DND-41 (cell line): ENCODE measurements at regions not wholly inside any gene's neighbourhood (a gene's known extent, or its start where the extent isn't known, plus 50 kb on each side); places are given as distances from the start of the nearest gene placed in this dataset.

Source experiments
- ATAC-seq: fragments of 200-7000 bp; cut with Tn5 transposase; 3 replicates; pipeline ENCODE4 v1.9.1; 2021; ENCODE audit warnings: low read depth; ENCODE audit not compliant: insufficient read depth
- DNase-seq: peaks from one replicate; pipeline ENCODE4 v3.0.0-alpha.2; 2020
- H2AFZ ChIP-seq: 2 replicates; pipeline ENCODE4 v1.6.0; 2012; ENCODE audit warnings: low read depth, low read length
- H3K27ac ChIP-seq: 2 replicates; pipeline ENCODE4 v1.5.1; 2012; ENCODE audit warnings: low read length, inconsistent platforms
- H3K27me3 ChIP-seq: fragments of 200-600 bp; sonication (generic); 2 replicates; pipeline ENCODE4 v1.6.0; 2012; ENCODE audit warnings: low read length, mild to moderate bottlenecking, inconsistent platforms; ENCODE audit not compliant: insufficient read depth, poor library complexity
- H3K36me3 ChIP-seq: 2 replicates; pipeline ENCODE4 v1.5.1; 2012; ENCODE audit warnings: low read length, inconsistent platforms; ENCODE audit not compliant: insufficient read depth
- H3K4me1 ChIP-seq: 2 replicates; pipeline ENCODE4 v1.5.1; 2012; ENCODE audit warnings: mild to moderate bottlenecking, low read length; ENCODE audit not compliant: insufficient read depth
- H3K4me2 ChIP-seq: 2 replicates; pipeline ENCODE4 v1.6.0; 2012; ENCODE audit warnings: mild to moderate bottlenecking, moderate library complexity, low read length, inconsistent platforms; ENCODE audit not compliant: insufficient read depth
- H3K4me3 ChIP-seq, 2 experiments: fragments of 200-600 bp in 1 of 2; shearing (Covaris generic) in 1 of 2; 2 replicates each; pipeline ENCODE4 v1.5.1; 2012 to 2016; ENCODE audit warnings: inconsistent platforms in 2 of 2, low read length in 2 of 2, mild to moderate bottlenecking in 2 of 2, low read depth in 1 of 2, moderate library complexity in 1 of 2
- H3K79me2 ChIP-seq: 2 replicates; pipeline ENCODE4 v1.6.0; 2012; ENCODE audit warnings: low read length, inconsistent platforms; ENCODE audit not compliant: insufficient read depth
- H3K9ac ChIP-seq: 2 replicates; pipeline ENCODE4 v1.6.0; 2012; ENCODE audit warnings: low read depth, mild to moderate bottlenecking, inconsistent platforms, low read length, moderate library complexity
- H3K9me3 ChIP-seq: 2 replicates; pipeline ENCODE4 v1.5.1; 2012; ENCODE audit warnings: low read length, moderate library complexity, mild to moderate bottlenecking, inconsistent platforms; ENCODE audit not compliant: insufficient read depth, severe bottlenecking
- H4K20me1 ChIP-seq: 2 replicates; pipeline ENCODE4 v1.6.0; 2012; ENCODE audit warnings: low read length; ENCODE audit not compliant: insufficient read depth
- EZH2 ChIP-seq: IDR thresholded peaks from 3 replicates; pipeline ENCODE4 v1.6.1; 2012; ENCODE audit warnings: borderline replicate concordance, low read depth, mild to moderate bottlenecking, moderate library complexity, low read length, inconsistent platforms; ENCODE audit not compliant: severe bottlenecking
- TF ChIP-seq, protein P1 (sequence below): IDR thresholded peaks from 2 replicates; pipeline ENCODE4 v1.5.1; 2012; ENCODE audit warnings: borderline replicate concordance, low read length, moderate library complexity, mild to moderate bottlenecking; ENCODE audit not compliant: poor library complexity, severe bottlenecking; ENCODE audit errors: extremely low read depth

DNA sequence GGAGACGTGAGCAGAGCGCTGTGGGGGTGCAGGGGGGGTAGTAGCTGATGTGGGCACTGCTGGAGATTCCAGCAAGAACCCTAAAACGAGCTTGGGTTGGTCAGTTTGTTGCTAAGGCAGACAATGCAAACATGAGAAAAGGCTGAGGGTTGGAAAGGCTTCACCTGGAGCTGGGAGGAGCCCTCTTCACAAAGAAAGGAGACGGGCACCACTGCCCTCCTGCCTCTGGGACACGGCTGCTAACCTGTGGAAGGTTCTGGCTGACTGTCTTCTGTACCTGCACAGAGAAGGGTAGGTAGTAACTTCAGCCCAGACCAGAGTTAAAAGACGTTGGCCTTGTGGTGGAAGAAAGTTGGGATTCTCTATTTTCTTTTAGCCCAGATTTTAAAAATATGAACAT is 108.7 kb downstream of the SUCLA2 start:
- DNase-seq (no peak), ATAC-seq (no peak)
- no peak overlapping the region for H3K4me2 ChIP-seq
- H3K27ac ChIP-seq: no peak overlapping the region
- H3K36me3 ChIP-seq: no peaks in the 10 kb centered on the region
- no peak overlapping the region for H3K4me3 ChIP-seq
- H4K20me1 ChIP-seq: no peaks in the 10 kb centered on the region
- H3K9ac ChIP-seq: no peak overlapping the region
- H3K9me3 ChIP-seq: no peaks in the 10 kb centered on the region
- no peak overlapping the region for H2AFZ ChIP-seq
- TF ChIP-seq, protein P1, sequence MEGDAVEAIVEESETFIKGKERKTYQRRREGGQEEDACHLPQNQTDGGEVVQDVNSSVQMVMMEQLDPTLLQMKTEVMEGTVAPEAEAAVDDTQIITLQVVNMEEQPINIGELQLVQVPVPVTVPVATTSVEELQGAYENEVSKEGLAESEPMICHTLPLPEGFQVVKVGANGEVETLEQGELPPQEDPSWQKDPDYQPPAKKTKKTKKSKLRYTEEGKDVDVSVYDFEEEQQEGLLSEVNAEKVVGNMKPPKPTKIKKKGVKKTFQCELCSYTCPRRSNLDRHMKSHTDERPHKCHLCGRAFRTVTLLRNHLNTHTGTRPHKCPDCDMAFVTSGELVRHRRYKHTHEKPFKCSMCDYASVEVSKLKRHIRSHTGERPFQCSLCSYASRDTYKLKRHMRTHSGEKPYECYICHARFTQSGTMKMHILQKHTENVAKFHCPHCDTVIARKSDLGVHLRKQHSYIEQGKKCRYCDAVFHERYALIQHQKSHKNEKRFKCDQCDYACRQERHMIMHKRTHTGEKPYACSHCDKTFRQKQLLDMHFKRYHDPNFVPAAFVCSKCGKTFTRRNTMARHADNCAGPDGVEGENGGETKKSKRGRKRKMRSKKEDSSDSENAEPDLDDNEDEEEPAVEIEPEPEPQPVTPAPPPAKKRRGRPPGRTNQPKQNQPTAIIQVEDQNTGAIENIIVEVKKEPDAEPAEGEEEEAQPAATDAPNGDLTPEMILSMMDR: no peak
- TF ChIP-seq EZH2: no peak
- no peaks in the 10 kb centered on the region for H3K79me2 ChIP-seq
- H3K4me1 ChIP-seq: peaks cover 11% of the 10 kb centered on the region
- no peaks in the 10 kb centered on the region for H3K27me3 ChIP-seq

- H3K9ac ChIP-seq: no peak overlapping the region; the same call in 1 of the 2 replicates
- no peaks in the 10 kb centered on the region for H4K20me1 ChIP-seq
- DNase-seq: peak; percentile 53
- H3K4me3 ChIP-seq: no peak overlapping the region; a peak in 1 of 4 replicates
- peak; percentile 83 for ATAC-seq
- H3K27me3 ChIP-seq: no peaks in the 10 kb centered on the region
- peak overlapping the region; percentile 13; the same call in 1 of the 2 replicates for H3K4me2 ChIP-seq
- peak overlapping the region; percentile 17; the same call in 1 of the 2 replicates for H3K27ac ChIP-seq
- no peaks in the 10 kb centered on the region for H3K9me3 ChIP-seq
- H2AFZ ChIP-seq: 0 out of 2 replicates have a peak overlapping the region, but pooled peaks have one; percentile 12
- H3K4me1 ChIP-seq: peaks cover 28% of the 10 kb centered on the region
- H3K79me2 ChIP-seq: no peaks in the 10 kb centered on the region
- no peak for TF ChIP-seq EZH2
- TF ChIP-seq, protein P1: no peak
- H3K36me3 ChIP-seq: no peaks in the 10 kb centered on the region
These were observed 110.8 kb downstream of the SUCLA2 start for GRCh38 chr13:47890146-47890814.

GRCh38 chr13:47886314-47886713 is 114.8 kb downstream of the SUCLA2 start:
- Histone ChIP-seq H2AFZ (peak overlapping the region; percentile 51), H3K9ac (no peak overlapping the region), H3K36me3 (no peaks in the 10 kb centered on the region), H3K4me3 (no peak overlapping the region), H3K27ac (peak overlapping the region; percentile 69), H3K4me1 (peaks cover 28% of the 10 kb centered on the region), H3K4me2 (no peak overlapping the region), H3K9me3 (no peaks in the 10 kb centered on the region), H4K20me1 (no peaks in the 10 kb centered on the region), H3K79me2 (no peaks in the 10 kb centered on the region), H3K27me3 (no peaks in the 10 kb centered on the region)
- DNase-seq: peak; percentile 25
- TF ChIP-seq EZH2: no peak
- TF ChIP-seq, protein P1: no peak
- peak; percentile 56 for ATAC-seq
